OCI-LY3 (cell line): ENCODE measurements at regions not wholly inside any gene's neighbourhood (a gene's known extent, or its start where the extent isn't known, plus 50 kb on each side); places are given as distances from the start of the nearest gene placed in this dataset.

Experiments
- CTCF ChIP-seq: fragments of 200-600, 300-600 bp; sonication (generic); IDR thresholded peaks from 2 replicates; pipeline ENCODE4 v1.5.1; 2014; ENCODE audit warnings: antibody characterized with exemption, low read length, low read depth
- EZH2phosphoT487 ChIP-seq: fragments of 200-600 bp; shearing (Covaris generic); IDR thresholded peaks from 2 replicates; pipeline ENCODE4 v1.6.1; 2018; ENCODE audit warnings: antibody characterized with exemption, mixed run types, low read depth

GRCh38 chr14:83912032-83912642, 1617.8 kb upstream of the FLRT2 start:
- TF ChIP-seq CTCF = no peak
- no peak for TF ChIP-seq EZH2phosphoT487
